Activated CD4-positive, alpha-beta memory T cell treated with anti-CD3 and anti-CD28 coated beads, Interleukin-2, amount 10 ng/mL, durations not matched to agents 7 days and 5 days (primary cell): ENCODE measurements at regions not wholly inside any gene's neighbourhood (a gene's known extent, or its start where the extent isn't known, plus 50 kb on each side); places are given as distances from the start of the nearest gene placed in this dataset.

Experiments used
- CTCF ChIA-PET: fragments of 350-600 bp; sonication (Branson Sonifier 250); formaldehyde crosslinking; loops from one replicate; lab custom pipeline; 2021; ENCODE audit warnings: antibody characterized with exemption, inconsistent platforms; lab: Charles Lee
- POLR2A ChIA-PET: fragments of 350-600 bp; sonication (Branson Sonifier 250); formaldehyde crosslinking; loops from one replicate; lab custom pipeline; 2021; ENCODE audit warnings: antibody characterized with exemption; lab: Charles Lee
- DNase-seq: peaks from one replicate; pipeline ENCODE4 v3.0.0-alpha.2; 2020
- H3K27ac Mint-ChIP-seq: one replicate; pipeline ENCODE4 v1.8.0; 2021; ENCODE audit warnings: mild to moderate bottlenecking, mixed read lengths
- H3K27me3 Mint-ChIP-seq: one replicate; pipeline ENCODE4 v1.8.0; 2021; ENCODE audit warnings: mixed read lengths
- H3K36me3 Mint-ChIP-seq: one replicate; pipeline ENCODE4 v1.8.0; 2021; ENCODE audit warnings: low read depth, mixed read lengths
- H3K4me1 Mint-ChIP-seq: one replicate; pipeline ENCODE4 v1.8.0; 2021; ENCODE audit warnings: mixed read lengths
- H3K4me3 Mint-ChIP-seq: one replicate; pipeline ENCODE4 v1.8.0; 2021; ENCODE audit warnings: mild to moderate bottlenecking, mixed read lengths
- H3K9me3 Mint-ChIP-seq: one replicate; pipeline ENCODE4 v1.8.0; 2021; ENCODE audit warnings: mixed read lengths

DNA sequence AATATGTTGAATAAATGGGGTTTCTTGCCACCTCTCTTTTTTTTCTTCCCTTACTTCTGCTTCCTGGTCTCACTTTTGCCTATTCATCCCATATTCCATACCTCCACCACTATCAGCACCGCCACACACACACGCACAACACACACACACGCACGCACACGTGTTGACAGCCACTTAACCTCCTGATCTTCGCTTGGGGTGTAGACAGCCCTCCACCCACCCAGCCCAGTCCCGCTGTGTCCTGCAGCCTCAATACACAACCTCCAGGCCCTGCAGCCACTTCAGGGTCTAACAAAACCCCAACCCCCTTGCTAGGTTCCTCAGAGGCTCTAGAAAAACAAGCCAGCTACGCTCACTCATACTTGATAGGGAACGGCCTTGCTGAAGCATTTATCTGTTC lies 72.3 kb downstream of the LINC00237 start:
- Mint-ChIP-seq H3K4me3 (no peak overlapping the region), H3K27ac (no peak overlapping the region), H3K36me3 (no peaks in the 10 kb centered on the region), H3K4me1 (no peaks in the 10 kb centered on the region), H3K9me3 (no peaks in the 10 kb centered on the region), H3K27me3 (peaks cover 4% of the 10 kb centered on the region)
- ChIA-PET POLR2A (no interaction called here), CTCF (no interaction called here)
- DNase-seq = no peak

DNA sequence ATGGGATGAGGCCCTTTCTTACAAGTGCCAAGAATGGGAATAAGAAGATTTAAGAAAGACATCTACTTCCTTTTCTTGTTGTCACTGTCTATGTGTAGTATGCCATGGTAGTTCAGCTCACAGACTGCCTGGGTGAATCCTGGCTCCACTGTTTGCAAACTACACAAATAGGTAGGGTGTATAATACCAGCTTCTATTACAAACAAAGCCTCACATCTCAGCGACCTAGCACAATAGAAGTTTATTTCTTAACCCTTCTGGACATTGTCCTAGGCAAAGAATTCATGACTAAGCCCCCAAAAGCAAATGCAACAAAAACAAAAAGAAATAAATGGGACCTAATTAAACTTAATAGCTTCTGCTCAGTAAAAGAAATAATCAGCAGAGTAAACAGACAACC lies 74.5 kb downstream of the LINC00237 start:
- Mint-ChIP-seq H3K27ac (no peak overlapping the region), H3K9me3 (no peaks in the 10 kb centered on the region), H3K4me3 (no peak overlapping the region), H3K27me3 (peaks cover 4% of the 10 kb centered on the region), H3K4me1 (no peaks in the 10 kb centered on the region), H3K36me3 (no peaks in the 10 kb centered on the region)
- no peak for DNase-seq
- ChIA-PET CTCF (no interaction called here), POLR2A (no interaction called here)

DNA sequence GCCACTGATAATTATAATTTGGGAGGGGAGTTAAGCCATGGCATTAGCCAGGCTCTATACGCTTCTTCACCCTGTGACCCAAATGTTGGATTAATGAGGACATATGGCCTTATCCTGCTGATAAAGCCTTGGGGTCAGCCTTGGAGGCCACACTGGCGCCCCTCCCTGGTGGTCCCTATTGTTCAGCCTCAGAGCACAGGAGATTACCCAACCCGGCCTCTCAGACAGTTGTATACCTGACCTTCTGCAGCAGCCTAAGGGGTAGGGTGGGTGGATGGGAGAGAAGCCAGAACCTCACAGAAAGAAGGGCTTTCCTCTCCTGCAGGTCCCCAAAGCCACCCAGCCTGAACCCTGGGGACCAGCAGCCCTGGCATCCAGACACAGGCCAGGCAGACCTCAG lies 76.8 kb downstream of the LINC00237 start:
- no peaks in the 10 kb centered on the region for H3K36me3 Mint-ChIP-seq
- ChIA-PET CTCF (no interaction called here), POLR2A (no interaction called here)
- H3K4me1 Mint-ChIP-seq = no peaks in the 10 kb centered on the region
- H3K9me3 Mint-ChIP-seq = no peaks in the 10 kb centered on the region
- peaks cover 4% of the 10 kb centered on the region for H3K27me3 Mint-ChIP-seq
- DNase-seq = no peak
- H3K27ac Mint-ChIP-seq = no peak overlapping the region
- no peak overlapping the region for H3K4me3 Mint-ChIP-seq

DNA sequence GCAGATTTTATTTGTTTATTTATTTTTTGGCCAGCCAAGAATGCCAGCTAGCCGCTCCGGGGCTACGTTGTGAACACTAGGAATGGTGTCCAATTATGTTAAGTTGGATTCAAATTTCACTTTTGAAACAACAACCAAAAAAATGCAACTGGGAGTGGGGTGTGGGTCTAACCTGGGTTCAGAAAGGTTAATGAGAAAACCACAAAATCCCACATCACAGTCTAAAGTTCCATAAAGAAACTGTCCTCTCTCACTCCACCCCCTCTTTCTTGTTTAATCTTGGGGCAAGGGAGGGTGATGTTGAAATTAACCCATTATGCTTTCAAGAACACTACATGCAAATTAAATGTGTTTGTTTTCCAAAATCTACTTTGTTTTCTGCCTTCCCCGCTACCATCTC lies 77.2 kb downstream of the LINC00237 start:
- Mint-ChIP-seq H3K27me3 (peaks cover 4% of the 10 kb centered on the region), H3K27ac (no peak overlapping the region), H3K9me3 (no peaks in the 10 kb centered on the region), H3K4me1 (no peaks in the 10 kb centered on the region), H3K36me3 (no peaks in the 10 kb centered on the region), H3K4me3 (no peak overlapping the region)
- ChIA-PET POLR2A (no interaction called here), CTCF (no interaction called here)
- DNase-seq = no peak

DNA sequence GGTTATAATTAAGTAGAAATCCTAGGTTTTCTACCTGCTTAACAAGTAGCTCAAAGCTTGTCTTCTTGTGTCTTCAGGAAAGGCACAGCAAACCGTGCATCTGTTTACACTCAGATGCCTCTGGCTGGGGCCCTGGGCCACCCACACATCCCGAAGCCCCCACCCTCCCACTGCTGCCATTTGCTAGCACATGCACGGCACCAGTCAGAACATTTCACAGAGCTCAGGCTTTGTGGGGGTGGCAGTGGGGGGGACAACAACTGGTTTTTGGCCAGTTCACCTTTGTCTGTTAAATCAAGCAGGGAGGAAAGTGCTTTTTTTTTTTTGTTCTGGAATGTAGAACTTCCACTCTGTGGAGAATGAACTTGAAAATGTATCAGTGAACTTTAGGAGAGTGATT lies 77.7 kb downstream of the LINC00237 start:
- no peak for DNase-seq
- H3K9me3 Mint-ChIP-seq = no peaks in the 10 kb centered on the region
- H3K27me3 Mint-ChIP-seq = peaks cover 4% of the 10 kb centered on the region
- H3K4me3 Mint-ChIP-seq = no peak overlapping the region
- H3K4me1 Mint-ChIP-seq = no peaks in the 10 kb centered on the region
- H3K36me3 Mint-ChIP-seq = no peaks in the 10 kb centered on the region
- POLR2A ChIA-PET = no interaction called here
- CTCF ChIA-PET = no interaction called here
- no peak overlapping the region for H3K27ac Mint-ChIP-seq

DNA sequence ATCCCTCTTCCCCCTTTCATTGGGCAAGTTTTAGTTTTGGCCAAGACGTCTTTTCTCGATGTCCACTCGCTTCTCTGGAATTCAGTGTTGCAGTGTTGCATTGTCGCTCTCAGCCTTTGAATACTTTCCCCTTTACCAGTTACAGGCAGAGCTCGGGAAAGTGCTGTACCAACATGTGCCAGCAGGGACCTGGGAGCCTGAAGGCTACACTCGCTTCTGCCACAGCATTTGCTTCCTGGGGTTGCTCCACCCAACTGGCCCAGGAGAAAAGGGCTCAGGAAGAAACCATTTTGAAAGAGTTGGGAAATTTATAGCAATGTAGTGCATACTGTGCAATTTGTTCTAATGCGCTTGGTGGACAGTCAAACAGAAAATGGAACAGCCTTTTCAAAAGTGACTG lies 78.6 kb downstream of the LINC00237 start:
- DNase-seq = no peak
- Mint-ChIP-seq H3K27me3 (peaks cover 7% of the 10 kb centered on the region), H3K4me1 (no peaks in the 10 kb centered on the region), H3K4me3 (no peak overlapping the region), H3K27ac (no peak overlapping the region), H3K36me3 (no peaks in the 10 kb centered on the region), H3K9me3 (no peaks in the 10 kb centered on the region)
- CTCF ChIA-PET = no interaction called here
- POLR2A ChIA-PET = no interaction called here

DNA sequence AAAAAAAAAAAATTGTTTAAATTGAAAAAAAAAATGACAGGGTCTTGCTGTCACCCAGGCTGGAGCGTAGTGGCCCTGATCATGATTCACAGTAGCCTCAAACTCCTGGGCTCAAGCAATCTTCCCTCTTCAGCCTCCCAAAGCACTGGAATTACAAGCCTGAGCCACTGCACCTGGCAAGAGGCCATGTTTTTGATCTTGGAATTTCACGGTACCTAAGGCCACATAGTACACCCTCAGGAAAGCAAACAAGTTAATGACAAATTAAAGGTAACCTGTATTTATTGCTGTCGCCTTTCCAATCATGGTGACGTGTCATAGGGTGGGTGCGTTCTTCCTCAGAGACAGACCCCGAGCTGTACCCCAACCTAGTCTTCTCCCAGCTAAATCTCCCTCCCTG lies 79.2 kb downstream of the LINC00237 start:
- no peak overlapping the region for H3K4me3 Mint-ChIP-seq
- no peaks in the 10 kb centered on the region for H3K36me3 Mint-ChIP-seq
- H3K4me1 Mint-ChIP-seq = no peaks in the 10 kb centered on the region
- ChIA-PET POLR2A (no interaction called here), CTCF (no interaction called here)
- H3K27ac Mint-ChIP-seq = no peak overlapping the region
- no peaks in the 10 kb centered on the region for H3K9me3 Mint-ChIP-seq
- H3K27me3 Mint-ChIP-seq = peaks cover 7% of the 10 kb centered on the region
- no peak for DNase-seq

DNA sequence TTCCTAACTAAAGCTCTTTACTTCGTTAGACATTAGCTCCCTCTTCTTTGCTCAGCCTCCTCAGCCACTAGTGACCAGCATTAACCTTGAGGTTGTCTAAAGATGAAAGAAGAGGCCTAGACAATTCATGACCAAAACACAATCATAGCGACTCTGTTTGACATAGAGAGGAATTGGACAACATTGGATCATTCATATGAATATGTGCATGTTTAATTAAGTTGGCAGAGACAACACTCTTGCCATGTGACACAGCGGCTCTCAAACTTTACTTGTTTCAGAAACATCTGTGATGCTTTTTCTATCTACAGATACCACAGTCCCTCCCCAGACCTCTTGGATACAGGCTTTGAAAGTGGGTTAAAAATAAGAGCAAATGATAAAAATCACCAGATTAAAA lies 81.7 kb downstream of the LINC00237 start:
- Mint-ChIP-seq H3K36me3 (no peaks in the 10 kb centered on the region), H3K27ac (no peak overlapping the region), H3K9me3 (no peaks in the 10 kb centered on the region), H3K4me1 (no peaks in the 10 kb centered on the region), H3K4me3 (no peak overlapping the region), H3K27me3 (peaks cover 25% of the 10 kb centered on the region)
- POLR2A ChIA-PET = no interaction called here
- CTCF ChIA-PET = no interaction called here
- DNase-seq = no peak

DNA sequence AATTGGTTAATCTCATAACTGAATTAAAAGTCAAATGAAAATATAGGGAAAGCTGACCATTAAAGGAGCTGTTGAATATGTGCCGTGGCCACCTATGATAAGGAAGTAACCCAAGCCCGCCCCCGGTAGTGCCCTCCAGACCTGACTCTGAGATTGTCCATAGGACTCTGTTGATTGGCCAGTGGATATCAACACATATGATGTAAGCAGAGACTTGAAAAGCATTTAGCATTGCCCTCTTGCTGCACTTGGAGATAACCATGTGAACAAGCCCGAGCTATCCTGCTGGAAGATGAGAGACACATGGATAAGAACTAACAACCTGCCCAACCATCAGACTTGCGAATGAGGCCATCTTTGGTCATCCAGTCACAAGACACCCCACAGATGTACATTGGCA lies 83.2 kb downstream of the LINC00237 start:
- Mint-ChIP-seq H3K9me3 (no peaks in the 10 kb centered on the region), H3K36me3 (no peaks in the 10 kb centered on the region), H3K27ac (no peak overlapping the region), H3K4me3 (no peak overlapping the region), H3K27me3 (peaks cover 38% of the 10 kb centered on the region), H3K4me1 (no peaks in the 10 kb centered on the region)
- CTCF ChIA-PET = no interaction called here
- no peak for DNase-seq
- POLR2A ChIA-PET = no interaction called here

DNA sequence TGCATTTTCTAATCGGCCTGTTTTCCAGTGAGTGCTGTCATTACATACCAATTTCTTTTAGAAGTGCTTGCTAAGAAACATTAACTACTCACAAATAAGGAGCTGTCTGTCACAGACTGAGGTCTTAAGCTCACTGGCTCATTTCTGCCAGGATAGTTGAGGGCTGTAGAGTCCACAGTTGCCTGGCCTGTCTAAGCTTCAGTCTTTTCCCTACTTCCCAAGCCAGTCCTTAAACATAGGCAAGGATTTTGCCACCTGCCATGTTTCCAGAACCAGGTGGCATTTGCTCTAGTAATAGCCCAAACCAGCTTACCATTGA lies 84.7 kb downstream of the LINC00237 start:
- no peak overlapping the region for H3K4me3 Mint-ChIP-seq
- peaks cover 41% of the 10 kb centered on the region for H3K27me3 Mint-ChIP-seq
- H3K27ac Mint-ChIP-seq = no peak overlapping the region
- DNase-seq = no peak
- CTCF ChIA-PET = no interaction called here
- H3K4me1 Mint-ChIP-seq = no peaks in the 10 kb centered on the region
- H3K9me3 Mint-ChIP-seq = no peaks in the 10 kb centered on the region
- no peaks in the 10 kb centered on the region for H3K36me3 Mint-ChIP-seq
- POLR2A ChIA-PET = no interaction called here

DNA sequence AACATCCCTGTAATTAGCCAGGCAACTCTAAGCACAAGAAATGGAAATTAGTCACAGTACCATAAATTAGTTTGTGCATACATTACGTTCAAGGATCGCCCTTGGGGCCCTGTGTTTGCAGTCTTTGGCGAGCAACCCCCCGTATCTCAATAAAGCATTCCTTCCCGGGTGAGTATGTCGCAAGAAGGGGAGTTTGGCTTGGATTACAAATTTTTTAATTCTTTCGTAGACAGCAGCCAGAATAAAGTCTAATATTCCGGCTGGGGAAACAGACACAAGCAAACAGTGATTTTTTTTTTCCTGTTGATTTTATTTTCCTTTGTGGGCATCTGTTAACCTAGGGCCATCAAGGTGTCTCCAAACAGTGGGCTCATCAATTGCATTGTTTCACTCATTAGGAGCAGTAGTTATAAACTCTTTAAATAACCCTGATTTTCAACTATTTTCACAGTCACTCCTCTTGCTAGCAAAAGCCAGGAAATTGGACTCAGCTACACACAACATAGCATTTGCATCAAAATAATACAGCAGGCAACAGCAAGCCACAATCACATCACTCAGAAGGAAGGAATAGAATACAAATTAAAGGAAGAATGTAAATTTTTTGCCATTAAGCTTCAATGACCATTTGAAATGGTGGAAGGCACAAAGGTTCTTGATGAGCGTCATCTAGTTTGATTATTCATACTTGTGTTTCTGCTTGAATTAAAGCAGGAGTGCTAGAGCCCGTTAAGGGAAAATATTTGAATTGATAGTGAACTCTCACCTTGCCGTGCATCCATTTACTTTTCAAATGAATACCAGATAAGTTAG lies 85.3 kb downstream of the LINC00237 start:
- CTCF ChIA-PET = no interaction called here
- no peaks in the 10 kb centered on the region for H3K4me1 Mint-ChIP-seq
- H3K27me3 Mint-ChIP-seq = peaks cover 41% of the 10 kb centered on the region
- no peak for DNase-seq
- H3K9me3 Mint-ChIP-seq = no peaks in the 10 kb centered on the region
- no peak overlapping the region for H3K27ac Mint-ChIP-seq
- no peaks in the 10 kb centered on the region for H3K36me3 Mint-ChIP-seq
- POLR2A ChIA-PET = no interaction called here
- no peak overlapping the region for H3K4me3 Mint-ChIP-seq

DNA sequence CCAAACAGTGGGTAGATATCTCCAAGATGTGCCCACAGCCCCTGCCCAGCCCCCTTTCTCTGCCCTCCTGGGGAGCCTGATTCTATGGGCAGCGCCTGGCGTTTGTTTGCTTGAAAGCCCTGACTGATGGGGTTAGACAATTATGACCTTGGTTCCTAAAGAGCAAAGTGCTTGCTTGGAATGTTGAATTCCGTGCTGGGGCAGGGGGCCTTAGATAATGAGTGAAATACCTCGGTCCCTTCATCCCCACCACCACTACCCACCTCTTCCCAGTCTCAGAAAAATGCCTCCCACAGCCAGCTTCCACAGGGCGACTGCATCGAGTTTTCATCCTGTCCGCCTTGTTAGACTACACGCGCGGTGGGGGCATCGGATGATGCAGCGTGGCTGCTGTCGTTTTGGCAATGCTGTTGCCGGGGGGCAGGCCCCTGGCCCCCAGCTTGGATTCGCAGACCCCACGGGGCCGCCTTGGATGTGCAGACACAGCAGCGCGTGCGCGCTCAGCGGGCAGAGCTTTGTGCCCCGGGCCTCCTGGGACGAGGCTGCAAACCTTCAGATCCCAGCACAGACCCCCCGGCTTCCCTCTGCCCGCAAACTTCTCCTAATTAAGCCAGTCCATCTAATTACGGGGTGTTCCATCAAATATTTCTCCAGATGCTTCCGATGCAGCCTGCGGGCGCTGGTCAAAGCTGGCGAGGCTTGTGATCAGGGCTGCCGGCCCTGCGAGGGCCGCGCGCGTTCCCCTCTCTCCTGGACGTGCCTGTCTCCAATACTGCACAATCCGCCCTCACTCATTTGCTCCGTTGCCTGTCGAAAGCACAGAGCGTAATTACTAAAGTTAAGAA lies 86.1 kb downstream of the LINC00237 start:
- Mint-ChIP-seq H3K4me3 (no peak overlapping the region), H3K9me3 (no peaks in the 10 kb centered on the region), H3K27ac (no peak overlapping the region), H3K27me3 (peaks cover 41% of the 10 kb centered on the region), H3K36me3 (no peaks in the 10 kb centered on the region), H3K4me1 (no peaks in the 10 kb centered on the region)
- no peak for DNase-seq
- CTCF ChIA-PET = no interaction called here
- POLR2A ChIA-PET = no interaction called here

DNA sequence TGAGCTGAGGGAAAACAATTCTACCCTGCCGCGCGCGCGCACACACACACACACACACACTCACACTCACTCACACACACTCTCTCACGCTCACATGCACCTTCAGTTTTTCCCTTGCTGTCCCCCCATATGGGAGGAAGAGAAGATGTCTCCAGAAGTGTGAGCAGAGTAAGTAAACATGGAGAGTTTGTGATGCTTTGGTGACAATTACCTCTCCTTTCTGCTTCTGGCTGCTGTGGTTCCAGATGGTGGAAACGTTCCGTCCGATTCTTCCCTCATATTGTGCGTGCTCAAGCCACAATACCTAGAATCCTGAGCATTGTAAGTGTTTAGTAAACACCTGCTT lies 86.7 kb downstream of the LINC00237 start:
- DNase-seq = no peak
- ChIA-PET CTCF (no interaction called here), POLR2A (no interaction called here)
- Mint-ChIP-seq H3K27me3 (peaks cover 41% of the 10 kb centered on the region), H3K4me1 (no peaks in the 10 kb centered on the region), H3K4me3 (no peak overlapping the region), H3K27ac (no peak overlapping the region), H3K9me3 (no peaks in the 10 kb centered on the region), H3K36me3 (no peaks in the 10 kb centered on the region)

DNA sequence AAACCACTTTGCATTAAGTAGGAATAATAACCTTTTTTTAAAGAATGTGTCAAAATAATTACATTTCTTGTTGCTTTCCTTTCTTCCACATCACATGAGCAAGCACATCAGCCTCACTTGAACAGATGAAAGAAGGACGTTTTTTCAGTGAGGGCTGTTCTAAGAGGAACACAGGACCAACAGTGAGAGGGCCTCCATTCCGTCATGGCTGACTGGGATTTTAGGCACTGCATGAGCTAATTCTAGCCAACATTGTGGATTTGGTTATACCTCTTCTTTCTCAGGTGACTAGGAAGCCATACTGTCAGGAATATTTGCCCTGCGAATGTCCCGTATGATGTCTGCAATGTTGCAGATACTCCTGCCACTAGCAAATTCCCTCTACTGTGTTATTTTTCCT lies 87.6 kb downstream of the LINC00237 start:
- Mint-ChIP-seq H3K27ac (no peak overlapping the region), H3K27me3 (peaks cover 41% of the 10 kb centered on the region), H3K36me3 (no peaks in the 10 kb centered on the region), H3K4me3 (no peak overlapping the region), H3K9me3 (no peaks in the 10 kb centered on the region), H3K4me1 (no peaks in the 10 kb centered on the region)
- ChIA-PET CTCF (no interaction called here), POLR2A (no interaction called here)
- DNase-seq = no peak
